GM12892 (cell line): ENCODE measurements at regions not wholly inside any gene's neighbourhood (a gene's known extent, or its start where the extent isn't known, plus 50 kb on each side); places are given as distances from the start of the nearest gene placed in this dataset.
"Not testable (repeated sequence)": the region's sequence is repeated elsewhere in the genome, so short reads cannot be mapped to it uniquely, and the experiment has no call there.

ENCODE experiments used
- DNase-seq: peaks from one replicate; pipeline ENCODE4 v3.0.0; 2011; ENCODE audit not compliant: insufficient read length
- FAIRE-seq: peaks from 2 replicates; lab custom pipeline; 2011; peaks lifted over from hg19 to GRCh38; lab: Jason Lieb, UNC
- POLR2A ChIP-seq: IDR thresholded peaks from 2 replicates; pipeline ENCODE4 v1.6.1; 2011; ENCODE audit warnings: low read depth, low read length, control low read depth
- POLR2AphosphoS5 ChIP-seq: IDR thresholded peaks from 2 replicates; pipeline ENCODE4 v1.6.1; 2011; ENCODE audit warnings: low read depth, low read length, control low read depth
- TAF1 ChIP-seq: IDR thresholded peaks from 2 replicates; pipeline ENCODE4 v1.6.1; 2011; ENCODE audit warnings: low read depth, mild to moderate bottlenecking, control low read depth, low read length, borderline replicate concordance

GRCh38 chr2:8600456-8600855, 81.4 kb upstream of the ID2 start:
- FAIRE-seq (no peak), DNase-seq (no peak)
- TF ChIP-seq TAF1 (no peak), POLR2A (no peak), POLR2AphosphoS5 (no peak)

- DNase-seq = no peak
- TF ChIP-seq POLR2A (no peak), TAF1 (no peak), POLR2AphosphoS5 (no peak)
- FAIRE-seq = no peak
These were observed 79.0 kb upstream of the ID2 start for GRCh38 chr2:8602809-8603208.

- not testable (repeated sequence) for DNase-seq, FAIRE-seq
These were observed 78.5 kb upstream of the ID2 start for GRCh38 chr2:8603356-8603755.

GRCh38 chr2:8604262-8604661, 77.6 kb upstream of the ID2 start:
- FAIRE-seq (no peak), DNase-seq (no peak)
- TF ChIP-seq TAF1 (no peak), POLR2A (no peak), POLR2AphosphoS5 (no peak)

GRCh38 chr2:8605351-8606065, 76.3 kb upstream of the ID2 start:
- TF ChIP-seq POLR2AphosphoS5 (no peak), TAF1 (no peak), POLR2A (no peak)
- DNase-seq = no peak
- no peak for FAIRE-seq

- FAIRE-seq (peak; percentile 82), DNase-seq (peak; percentile 51)
- TF ChIP-seq POLR2A = no peak
- no peak for TF ChIP-seq POLR2AphosphoS5
- no peak for TF ChIP-seq TAF1
These were observed 75.6 kb upstream of the ID2 start for GRCh38 chr2:8606226-8606625.

GRCh38 chr2:8606649-8607550, 75.0 kb upstream of the ID2 start:
- FAIRE-seq = no peak
- no peak for DNase-seq
- TF ChIP-seq POLR2AphosphoS5 = no peak
- no peak for TF ChIP-seq TAF1
- TF ChIP-seq POLR2A = no peak

- FAIRE-seq = no peak
- DNase-seq = no peak
- no peak for TF ChIP-seq POLR2AphosphoS5
These were observed 74.2 kb upstream of the ID2 start for GRCh38 chr2:8607606-8608005.

GRCh38 chr2:8608411-8608954, 73.4 kb upstream of the ID2 start:
- no peak for DNase-seq
- no peak for FAIRE-seq

GRCh38 chr2:8609357-8609811, 72.5 kb upstream of the ID2 start:
- DNase-seq (no peak), FAIRE-seq (no peak)
- TF ChIP-seq POLR2A (no peak), TAF1 (no peak)

More at GRCh38 chr2:8608411-8608954, 73.4 kb upstream of the ID2 start:
- no peak for TF ChIP-seq TAF1
- no peak for TF ChIP-seq POLR2A
- no peak for TF ChIP-seq POLR2AphosphoS5

GRCh38 chr2:8610775-8611174, 71.1 kb upstream of the ID2 start:
- FAIRE-seq = not testable (repeated sequence)

GRCh38 chr2:8611246-8611645, 70.6 kb upstream of the ID2 start:
- FAIRE-seq (no peak), DNase-seq (no peak)
- no peak for TF ChIP-seq POLR2A

More at GRCh38 chr2:8610775-8611174, 71.1 kb upstream of the ID2 start:
- not testable (repeated sequence) for DNase-seq
